Vagina (tissue), 2 donors: ENCODE measurements at regions not wholly inside any gene's neighbourhood (a gene's known extent, or its start where the extent isn't known, plus 50 kb on each side); places are given as distances from the start of the nearest gene placed in this dataset.

ENCODE experiments used
- POLR2A ChIP-seq, 2 donors: fragments of 450-650 bp; IDR thresholded peaks; one replicate each; pipeline ENCODE4 v1.6.1; 2017; ENCODE audit warnings: antibody characterized with exemption in 2 of 2, mild to moderate bottlenecking in 2 of 2, moderate library complexity in 2 of 2
- POLR2AphosphoS5 ChIP-seq, 2 donors: sonication (generic); formaldehyde crosslinking; IDR thresholded peaks; one replicate each; pipeline ENCODE4 v1.9.0; 2017; ENCODE audit warnings: antibody characterized with exemption in 2 of 2, mild to moderate bottlenecking in 2 of 2, low read depth in 1 of 2; ENCODE audit not compliant: insufficient read depth in 1 of 2
- TF ChIP-seq, protein P1 (sequence below), 3 experiments: fragments of 450-650 bp in 2 of 3; fragments of 200-600 bp in 1 of 3; sonication (generic) in 1 of 3; IDR thresholded peaks; one replicate each; pipeline ENCODE4 v1.5.1; 2017 to 2019; ENCODE audit warnings: antibody characterized with exemption in 3 of 3, mild to moderate bottlenecking in 2 of 3, moderate library complexity in 2 of 3

DNA sequence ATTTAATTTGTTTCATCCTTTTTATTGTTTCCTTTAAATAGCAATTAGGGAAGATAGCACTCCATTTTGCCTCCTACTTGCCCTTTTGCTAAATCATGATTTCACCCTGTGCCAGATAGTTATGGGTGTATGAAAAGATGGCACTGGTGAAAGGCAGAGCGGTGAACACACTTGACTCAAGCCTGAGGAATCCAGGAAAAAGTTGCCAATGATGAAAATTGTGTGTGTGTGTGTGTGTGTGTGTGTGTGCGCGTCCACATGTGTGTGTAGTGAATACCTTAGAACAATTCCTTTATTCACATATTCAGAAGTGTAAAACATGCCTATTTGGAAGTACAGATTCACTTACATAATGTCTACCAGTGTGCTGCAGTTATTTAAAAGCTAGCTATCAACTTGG lies 123.8 kb downstream of the PTCSC3 start:
- TF ChIP-seq POLR2A (IDR thresholded peaks at IDR 0.05) (no peak), POLR2AphosphoS5 (IDR thresholded peaks at IDR 0.05; ENCODE audit: insufficient read depth in 1 of 2, low read depth in 1 of 2) (no peak)
- TF ChIP-seq, protein P1, sequence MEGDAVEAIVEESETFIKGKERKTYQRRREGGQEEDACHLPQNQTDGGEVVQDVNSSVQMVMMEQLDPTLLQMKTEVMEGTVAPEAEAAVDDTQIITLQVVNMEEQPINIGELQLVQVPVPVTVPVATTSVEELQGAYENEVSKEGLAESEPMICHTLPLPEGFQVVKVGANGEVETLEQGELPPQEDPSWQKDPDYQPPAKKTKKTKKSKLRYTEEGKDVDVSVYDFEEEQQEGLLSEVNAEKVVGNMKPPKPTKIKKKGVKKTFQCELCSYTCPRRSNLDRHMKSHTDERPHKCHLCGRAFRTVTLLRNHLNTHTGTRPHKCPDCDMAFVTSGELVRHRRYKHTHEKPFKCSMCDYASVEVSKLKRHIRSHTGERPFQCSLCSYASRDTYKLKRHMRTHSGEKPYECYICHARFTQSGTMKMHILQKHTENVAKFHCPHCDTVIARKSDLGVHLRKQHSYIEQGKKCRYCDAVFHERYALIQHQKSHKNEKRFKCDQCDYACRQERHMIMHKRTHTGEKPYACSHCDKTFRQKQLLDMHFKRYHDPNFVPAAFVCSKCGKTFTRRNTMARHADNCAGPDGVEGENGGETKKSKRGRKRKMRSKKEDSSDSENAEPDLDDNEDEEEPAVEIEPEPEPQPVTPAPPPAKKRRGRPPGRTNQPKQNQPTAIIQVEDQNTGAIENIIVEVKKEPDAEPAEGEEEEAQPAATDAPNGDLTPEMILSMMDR (IDR thresholded peaks at IDR 0.05), result no peak
